Astrocyte of the cerebellum (primary cell): ENCODE measurements at regions not wholly inside any gene's neighbourhood (a gene's known extent, or its start where the extent isn't known, plus 50 kb on each side); places are given as distances from the start of the nearest gene placed in this dataset.

ENCODE experiments used
- DNase-seq: peaks from one replicate; pipeline ENCODE4 v3.0.0-alpha.2; 2011; ENCODE audit warnings: low read depth
- H3K4me3 ChIP-seq: 2 replicates; pipeline ENCODE4 v1.5.1; 2011; ENCODE audit warnings: mild to moderate bottlenecking, low read depth, low read length, moderate library complexity
- CTCF ChIP-seq: IDR thresholded peaks from 2 replicates; pipeline ENCODE4 v1.5.1; 2012; ENCODE audit warnings: low read length, low read depth, moderate library complexity, mild to moderate bottlenecking; ENCODE audit errors: missing control alignments
- in situ Hi-C: cut with HindIII; loops from 2 replicates; pipeline ENCODE4 v1.10.0; 2017; ENCODE audit warnings: low sequenced_read_pairs

GRCh38 chr5:103428411-103428871 is 134.1 kb downstream of the NUDT12 start:
- in situ Hi-C loops, result no loop called here
- no peak for TF ChIP-seq CTCF
- peak; percentile 87 for DNase-seq
- no peak overlapping the region for H3K4me3 ChIP-seq

DNA sequence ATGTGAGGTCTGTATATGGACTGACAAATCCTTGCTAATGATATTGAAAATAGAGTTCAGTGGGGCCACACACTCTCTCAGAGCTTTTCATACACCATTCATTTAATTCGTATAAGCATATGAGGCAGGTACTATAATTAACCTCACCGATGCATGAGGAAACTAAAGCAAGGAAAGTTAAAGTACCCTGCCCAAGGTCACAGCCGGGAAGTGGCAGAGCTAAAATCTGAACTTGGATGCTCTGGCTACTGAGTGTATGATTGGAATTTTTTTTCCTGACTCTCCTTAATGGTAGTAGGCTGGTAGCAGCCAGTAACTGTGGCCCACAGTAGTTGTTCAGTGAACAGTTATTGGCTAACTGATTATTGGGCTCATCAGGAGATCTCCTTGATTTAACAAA is 135.3 kb downstream of the NUDT12 start:
- no peak for DNase-seq
- in situ Hi-C loops, result no loop called here
- no peak for TF ChIP-seq CTCF
- H3K4me3 ChIP-seq, result no peak overlapping the region

- in situ Hi-C loops, result no loop called here
- DNase-seq, result no peak
Observed at GRCh38 chr5:103425686-103426454, 136.7 kb downstream of the NUDT12 start.

DNA sequence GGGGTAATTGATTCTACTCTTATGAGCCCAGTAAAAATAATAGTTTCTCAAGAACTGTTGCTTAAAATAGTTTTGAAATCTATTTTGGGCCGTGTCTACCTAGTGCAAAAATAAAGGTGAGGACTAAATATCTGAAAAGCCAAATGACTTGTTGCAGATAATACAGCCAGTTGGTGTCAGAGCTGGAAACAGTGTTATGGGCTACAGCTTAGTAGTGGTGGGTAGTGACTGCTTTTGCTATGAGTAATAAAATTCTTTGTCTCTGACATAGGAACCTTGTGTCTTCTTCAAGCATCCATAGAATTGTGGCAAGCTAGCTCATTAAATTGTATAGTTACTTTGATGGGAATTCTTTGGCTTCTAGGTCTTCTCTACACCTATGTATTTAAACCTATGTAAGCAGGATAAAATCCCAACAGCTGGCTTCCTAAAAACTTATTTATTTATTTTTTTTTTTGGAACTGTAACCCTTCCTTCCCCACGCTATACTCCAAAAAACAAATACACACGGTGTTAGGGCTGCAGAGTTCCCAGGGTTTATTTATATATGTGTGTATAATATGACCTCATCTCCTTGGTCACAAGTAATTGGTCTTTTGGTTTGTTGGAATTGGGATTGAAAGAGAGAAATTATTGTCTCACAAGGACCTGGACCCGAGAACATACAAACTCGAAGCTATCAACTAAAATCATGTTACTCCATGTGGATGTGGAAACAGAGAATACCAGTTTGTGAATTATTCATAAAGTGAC is 138.0 kb downstream of the NUDT12 start:
- no peak for TF ChIP-seq CTCF
- in situ Hi-C loops, result no loop called here
- no peak overlapping the region for H3K4me3 ChIP-seq
- peak; percentile 13 for DNase-seq

More at GRCh38 chr5:103425686-103426454, 136.7 kb downstream of the NUDT12 start:
- TF ChIP-seq CTCF, result no peak
- H3K4me3 ChIP-seq, result no peak overlapping the region

DNA sequence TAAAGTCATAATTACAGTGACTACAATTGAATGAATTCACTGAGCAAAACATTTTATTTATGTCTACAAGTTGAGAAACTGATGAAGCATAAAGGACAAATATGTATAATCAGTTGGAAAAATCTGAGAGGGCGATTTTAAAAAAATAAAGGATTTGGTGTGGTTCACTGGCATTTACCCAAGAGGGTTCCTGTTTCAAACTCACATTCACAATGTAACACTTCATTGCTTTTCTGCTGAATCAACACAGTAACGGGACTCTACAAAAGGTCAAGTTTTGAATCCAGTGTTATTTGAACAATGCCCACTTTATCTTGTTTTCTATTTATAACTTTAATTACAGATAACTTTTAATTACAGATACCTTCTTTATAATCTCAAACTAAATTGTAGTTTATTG is 138.6 kb downstream of the NUDT12 start:
- TF ChIP-seq CTCF, result no peak
- in situ Hi-C loops, result no loop called here
- no peak overlapping the region for H3K4me3 ChIP-seq
- peak; percentile 28 for DNase-seq

GRCh38 chr5:103422756-103423155 is 139.8 kb downstream of the NUDT12 start:
- no peak overlapping the region for H3K4me3 ChIP-seq
- no peak for TF ChIP-seq CTCF
- in situ Hi-C loops, result no loop called here
- no peak for DNase-seq
